HG03378 (cell line): ENCODE measurements at regions not wholly inside any gene's neighbourhood (a gene's known extent, or its start where the extent isn't known, plus 50 kb on each side); places are given as distances from the start of the nearest gene placed in this dataset.
"Not testable (repeated sequence)": the region's sequence is repeated elsewhere in the genome, so short reads cannot be mapped to it uniquely, and the experiment has no call there.

Source experiments
- ATAC-seq: cut with Tn5 transposase; IDR thresholded peaks from one replicate; pipeline ENCODE4 v1.9.1; 2021; ENCODE audit warnings: mild to moderate bottlenecking, moderate library complexity; ENCODE audit not compliant: unreplicated experiment

- no peak for ATAC-seq
These were observed 137.2 kb upstream of the ESX1 start for GRCh38 chrX:104391906-104392305.

- no peak for ATAC-seq
These were observed 122.2 kb upstream of the ESX1 start for GRCh38 chrX:104376937-104377336.

GRCh38 chrX:104372547-104372946 is 117.8 kb upstream of the ESX1 start:
- ATAC-seq = no peak

- no peak for ATAC-seq
These were observed 115.4 kb upstream of the ESX1 start for GRCh38 chrX:104370089-104370488.

GRCh38 chrX:104360774-104361173 is 106.0 kb upstream of the ESX1 start:
- not testable (repeated sequence) for ATAC-seq

GRCh38 chrX:104359124-104359523 is 104.4 kb upstream of the ESX1 start:
- no peak for ATAC-seq

- ATAC-seq = no peak
These were observed 96.5 kb upstream of the ESX1 start for GRCh38 chrX:104351173-104351769.

GRCh38 chrX:104347860-104348259 is 93.1 kb upstream of the ESX1 start:
- ATAC-seq = no peak

- ATAC-seq = peak; percentile 96
These were observed 88.8 kb upstream of the ESX1 start for GRCh38 chrX:104343428-104344129.

GRCh38 chrX:104342065-104342464 is 87.3 kb upstream of the ESX1 start:
- no peak for ATAC-seq

GRCh38 chrX:104335756-104336155 is 81.0 kb upstream of the ESX1 start:
- no peak for ATAC-seq

- ATAC-seq = no peak
These were observed 80.2 kb upstream of the ESX1 start for GRCh38 chrX:104334971-104335370.

- ATAC-seq = no peak
These were observed 76.2 kb upstream of the ESX1 start for GRCh38 chrX:104330966-104331365.

GRCh38 chrX:104329731-104330130 is 75.0 kb upstream of the ESX1 start:
- ATAC-seq = no peak

- no peak for ATAC-seq
These were observed 70.5 kb upstream of the ESX1 start for GRCh38 chrX:104325213-104325585.

GRCh38 chrX:104324461-104325212 is 69.9 kb upstream of the ESX1 start:
- no peak for ATAC-seq

- ATAC-seq = no peak
These were observed 64.6 kb upstream of the ESX1 start for GRCh38 chrX:104319346-104319745.

GRCh38 chrX:104318330-104319009 is 63.7 kb upstream of the ESX1 start:
- ATAC-seq = no peak

GRCh38 chrX:104316739-104317138 is 62.0 kb upstream of the ESX1 start:
- ATAC-seq = no peak

GRCh38 chrX:104315555-104315954 is 60.8 kb upstream of the ESX1 start:
- no peak for ATAC-seq

- no peak for ATAC-seq
These were observed 56.0 kb upstream of the ESX1 start for GRCh38 chrX:104310657-104311254.
